ENCODE measurements at regions not wholly inside any gene's neighbourhood (a gene's known extent, or its start where the extent isn't known, plus 50 kb on each side); places are given as distances from the start of the nearest gene placed in this dataset.
"Not testable (repeated sequence)": the region's sequence is repeated elsewhere in the genome, so short reads cannot be mapped to it uniquely, and the experiment has no call there.

DNA sequence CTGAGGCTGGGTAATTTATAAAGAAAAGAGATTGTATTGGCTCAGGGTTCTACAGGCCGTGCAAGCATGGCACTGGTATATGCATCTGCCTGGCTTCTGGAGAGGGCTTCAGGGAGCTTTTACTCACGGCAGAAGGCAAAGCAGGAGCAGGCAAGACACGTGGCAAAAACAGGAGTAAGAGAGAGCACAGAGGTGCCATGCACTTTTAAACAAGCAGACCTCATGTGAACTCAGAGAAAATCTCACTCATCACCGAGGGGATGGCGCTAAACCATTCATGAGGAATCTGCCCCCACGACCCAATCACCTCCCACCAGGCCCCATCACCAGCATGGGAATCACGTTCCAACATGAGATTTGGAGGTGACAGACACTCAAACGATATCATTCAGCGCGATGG, 400.7 kb upstream of the RUNX1 start:
- DNase-seq, result no peak

DNA sequence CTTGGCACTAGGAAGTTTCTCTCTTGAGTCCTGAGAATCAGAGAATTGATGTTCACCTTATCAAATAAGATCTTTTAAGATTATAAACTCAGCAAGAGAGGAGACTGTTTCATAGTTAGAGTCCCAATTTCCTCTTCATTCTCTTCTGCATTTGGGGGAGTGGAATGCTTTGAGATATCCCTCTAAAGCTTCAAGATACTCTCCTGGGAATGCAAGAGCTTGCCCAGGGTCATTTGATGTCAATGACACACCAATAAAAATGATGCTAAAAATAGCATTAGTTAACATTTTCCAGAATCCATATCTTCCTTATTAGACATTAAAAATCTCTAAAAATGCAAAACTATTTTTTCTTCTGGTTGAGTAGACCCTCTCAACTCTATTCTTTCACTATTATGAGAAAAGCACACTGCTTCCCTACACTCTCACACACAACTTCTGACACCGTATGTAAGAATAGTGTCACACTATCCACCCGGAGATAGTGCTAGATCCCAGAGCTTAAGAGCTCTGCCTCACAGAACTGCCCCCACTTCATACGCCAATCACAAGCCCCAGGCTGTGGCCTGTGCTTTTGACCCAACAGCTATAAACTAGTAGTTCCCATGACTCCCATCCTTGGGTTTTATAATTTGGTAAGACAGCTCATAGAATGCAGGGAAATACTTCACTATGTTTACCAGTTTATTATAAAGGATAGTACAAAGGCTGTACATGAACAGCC, 399.9 kb upstream of the RUNX1 start:
- DNase-seq, result no peak

DNA sequence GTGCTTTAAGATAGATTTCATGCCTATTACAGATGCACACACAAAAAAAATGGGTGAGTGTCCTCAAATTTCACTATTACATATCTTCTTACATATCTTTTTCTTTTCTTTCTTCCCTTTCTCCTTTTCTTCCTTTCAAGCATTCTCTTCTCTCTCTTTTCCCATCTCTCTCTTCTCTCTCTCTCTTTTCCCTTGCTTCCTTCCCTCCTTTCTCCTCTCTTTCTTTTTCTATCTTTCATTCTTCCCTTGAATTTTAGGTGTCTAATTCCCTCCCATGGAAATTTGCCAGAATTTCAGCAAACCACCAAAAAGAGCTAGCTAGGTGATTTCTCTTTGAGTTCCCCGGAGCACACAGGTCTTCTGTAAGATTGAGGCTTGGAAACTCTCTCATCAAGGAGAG, 395.3 kb upstream of the RUNX1 start:
- DNase-seq, result no peak

DNA sequence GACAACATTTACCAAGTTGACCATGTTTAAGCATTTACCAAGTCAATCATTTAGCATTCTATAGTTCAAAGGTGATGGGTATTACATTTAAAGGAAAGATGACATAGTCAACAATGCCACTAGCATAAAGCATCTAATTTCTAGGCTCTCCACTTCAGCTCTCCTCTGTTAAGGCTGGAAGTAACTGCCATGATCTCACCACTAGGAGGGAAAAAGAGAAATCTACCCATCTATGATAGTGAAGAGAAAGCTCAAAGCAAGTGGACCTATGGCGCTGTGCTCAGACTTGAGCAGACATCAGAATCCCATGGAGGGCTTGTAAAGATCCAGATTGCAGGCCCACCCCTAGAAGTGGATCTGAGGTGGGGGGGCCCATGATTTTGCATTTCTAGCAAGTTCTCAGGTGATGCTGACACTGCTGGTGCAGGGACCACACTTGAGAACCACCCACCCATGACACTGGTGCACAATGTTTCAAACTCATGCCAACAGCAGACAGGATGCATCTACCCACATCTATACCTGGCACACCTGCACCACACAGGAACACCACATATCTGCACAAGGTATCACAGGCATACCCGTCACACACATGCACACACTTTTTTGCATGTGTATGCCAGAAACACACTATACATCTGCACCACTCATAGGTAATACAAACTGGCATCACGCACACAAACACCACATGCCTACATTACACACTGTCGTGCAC, 392.9 kb upstream of the RUNX1 start:
- DNase-seq, result no peak

DNA sequence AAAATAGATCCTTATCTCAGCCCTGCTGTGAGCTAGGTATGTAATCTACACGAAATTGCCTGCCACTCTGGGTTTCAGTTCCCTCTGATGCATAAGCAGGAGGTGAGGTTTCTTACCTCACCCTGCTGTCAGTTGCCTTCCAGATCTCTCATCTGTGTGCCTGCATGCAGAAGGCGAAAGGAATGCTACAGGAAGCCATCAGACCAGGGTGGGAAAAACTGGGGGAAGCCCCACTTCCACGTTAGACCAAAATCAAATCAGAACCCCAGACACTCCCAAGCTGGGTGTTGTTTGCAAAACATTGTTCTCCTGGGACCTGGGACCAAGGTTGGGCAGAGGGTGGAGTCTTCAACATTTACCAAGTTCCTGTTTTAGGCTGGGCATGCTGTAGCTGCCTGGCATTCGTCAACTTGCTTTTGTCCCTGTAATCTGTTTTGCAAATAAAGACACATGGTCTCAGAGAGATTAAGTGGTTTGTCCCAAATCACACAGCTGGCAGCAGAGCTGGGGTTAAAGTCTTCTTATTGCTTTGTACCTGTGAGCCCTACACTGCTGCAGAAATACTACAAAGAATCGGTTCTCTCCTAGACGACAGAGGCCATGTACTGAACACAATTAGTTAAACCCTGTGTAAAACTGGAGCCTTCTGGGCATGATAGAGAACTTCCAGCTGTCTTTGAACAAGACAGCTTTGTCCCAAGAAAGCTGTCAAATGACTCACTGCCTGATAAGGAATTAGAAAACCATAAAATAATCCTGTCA, 389.7 kb upstream of the RUNX1 start:
- DNase-seq, result no peak

DNA sequence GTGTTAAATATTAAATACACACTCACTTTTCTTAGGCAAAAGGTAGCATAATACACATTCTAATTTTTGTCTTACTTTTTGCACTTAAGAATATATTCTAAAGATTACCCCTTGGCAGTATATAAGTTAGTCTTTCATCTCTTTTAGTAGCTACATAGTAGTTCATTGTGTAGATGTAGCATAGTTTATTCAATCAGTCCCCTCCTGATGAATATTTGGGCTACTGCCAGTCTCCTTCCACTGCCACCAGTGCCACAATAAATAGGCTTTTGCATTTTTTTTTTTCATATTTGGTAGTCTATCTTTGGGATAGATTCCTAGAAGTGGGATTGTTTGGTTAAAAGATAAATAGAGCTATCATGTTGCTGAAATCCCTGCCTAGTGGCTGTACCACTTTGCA, 388.8 kb upstream of the RUNX1 start:
- no peak for DNase-seq

DNA sequence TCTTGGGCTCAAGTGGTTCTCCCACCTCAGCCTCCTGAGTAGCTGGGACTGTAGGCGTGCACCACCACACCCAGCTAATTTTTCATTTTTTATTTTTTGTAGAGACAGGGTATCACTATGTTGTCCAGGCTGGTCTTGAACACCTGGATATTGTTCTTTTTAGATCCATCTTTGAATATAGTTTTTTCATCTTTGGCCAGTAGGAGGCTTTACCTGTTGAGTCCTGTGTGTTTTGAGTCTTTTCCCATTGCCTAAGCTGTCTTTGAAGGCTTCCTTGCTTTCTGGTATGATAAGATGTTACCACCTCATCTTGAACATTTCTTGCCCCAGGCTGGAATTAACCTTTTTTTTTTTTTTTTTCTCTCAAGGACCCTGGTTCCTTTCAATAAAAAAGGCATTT, 387.8 kb upstream of the RUNX1 start:
- DNase-seq, result no peak

DNA sequence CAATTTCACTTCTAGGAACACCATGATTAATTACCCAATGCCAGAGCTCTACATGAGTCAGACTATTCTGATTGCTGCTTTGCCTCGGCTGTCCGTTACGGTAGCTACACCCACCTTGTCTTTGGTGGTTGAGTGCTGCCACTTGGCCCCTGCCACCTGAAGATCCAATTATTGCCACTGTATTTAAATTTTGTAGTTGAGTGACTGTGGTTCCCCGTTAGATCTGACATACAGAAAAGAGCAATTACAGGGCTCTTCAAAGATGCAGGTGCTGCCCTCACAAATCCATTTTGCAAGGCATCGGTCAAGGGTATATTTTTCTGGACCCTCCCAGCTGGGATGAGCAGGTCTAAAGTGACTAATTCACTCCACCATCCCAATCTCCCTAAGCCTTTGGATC, 383.5 kb upstream of the RUNX1 start:
- not testable (repeated sequence) for DNase-seq

DNA sequence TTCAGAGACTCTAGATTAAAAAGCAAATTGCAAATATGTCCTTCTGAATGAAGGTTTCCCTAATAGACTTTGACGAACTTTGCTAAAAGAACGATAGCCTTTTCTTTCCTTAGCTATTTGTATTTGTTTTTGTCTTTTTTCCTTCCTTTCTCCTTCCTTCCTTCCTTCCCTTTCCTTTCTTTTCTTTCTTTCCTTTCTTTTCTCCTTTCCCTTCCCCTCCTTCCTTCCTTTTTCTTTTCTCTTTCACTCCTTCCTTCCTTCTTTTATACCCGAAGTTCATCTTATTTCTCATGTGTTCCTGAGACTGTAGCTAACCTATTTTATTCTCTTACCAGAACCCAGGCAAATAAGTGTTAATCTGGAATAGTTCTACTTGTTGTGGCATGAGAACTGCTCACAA, 381.2 kb upstream of the RUNX1 start:
- no peak for DNase-seq

DNA sequence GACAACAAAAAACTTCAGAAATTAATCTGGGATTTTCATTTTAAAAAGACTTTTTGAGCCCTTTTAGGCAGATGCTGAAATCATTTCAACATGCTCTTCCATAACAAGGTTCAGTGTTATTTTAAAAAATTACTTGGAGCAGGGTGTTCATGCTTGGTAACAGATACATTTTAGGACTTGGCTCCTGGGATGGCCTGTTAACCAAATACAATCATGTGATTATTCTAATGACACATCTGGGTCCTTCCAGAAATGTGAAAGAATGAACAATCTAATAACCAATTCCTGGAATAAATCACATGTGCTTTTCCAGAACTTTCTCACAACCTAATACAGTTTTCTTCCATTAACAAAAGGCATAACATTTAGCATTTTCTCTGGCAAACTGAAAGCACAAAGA, 379.8 kb upstream of the RUNX1 start:
- no peak for DNase-seq

DNA sequence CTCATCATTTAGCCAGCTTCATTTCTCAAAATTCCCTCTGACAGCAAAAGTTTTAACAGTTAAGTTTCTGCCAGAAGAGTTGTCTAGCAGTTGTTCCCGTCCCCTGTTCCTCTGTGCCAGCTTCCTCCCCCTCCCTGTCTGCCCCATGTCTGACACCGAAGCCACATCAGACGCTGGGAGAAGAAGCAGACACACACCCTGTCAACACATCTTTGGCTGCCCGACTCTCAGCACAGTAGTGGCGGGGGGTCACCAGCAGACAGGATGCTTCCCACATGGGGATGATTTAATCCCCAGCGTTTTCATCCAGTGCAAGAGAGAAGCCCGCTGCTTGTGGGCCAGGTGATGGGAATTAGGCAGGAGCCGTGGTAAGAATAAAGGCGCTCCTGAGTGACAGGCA, 379.4 kb upstream of the RUNX1 start:
- DNase-seq, result no peak

DNA sequence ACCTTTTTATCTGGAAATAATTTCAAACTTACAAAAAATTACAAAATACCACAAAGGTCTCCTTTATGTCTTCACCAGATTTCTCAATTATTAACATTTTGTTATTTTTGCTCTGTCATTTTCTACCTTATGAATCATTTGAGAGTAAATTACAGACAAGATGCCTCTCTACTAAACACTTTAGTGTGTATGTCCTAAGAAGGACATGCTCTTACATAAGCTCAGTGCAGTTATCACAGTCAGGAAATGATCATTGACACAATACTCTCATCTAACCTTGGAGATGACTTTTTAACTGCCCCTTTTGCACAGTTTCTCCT, 378.9 kb upstream of the RUNX1 start:
- DNase-seq, result no peak

DNA sequence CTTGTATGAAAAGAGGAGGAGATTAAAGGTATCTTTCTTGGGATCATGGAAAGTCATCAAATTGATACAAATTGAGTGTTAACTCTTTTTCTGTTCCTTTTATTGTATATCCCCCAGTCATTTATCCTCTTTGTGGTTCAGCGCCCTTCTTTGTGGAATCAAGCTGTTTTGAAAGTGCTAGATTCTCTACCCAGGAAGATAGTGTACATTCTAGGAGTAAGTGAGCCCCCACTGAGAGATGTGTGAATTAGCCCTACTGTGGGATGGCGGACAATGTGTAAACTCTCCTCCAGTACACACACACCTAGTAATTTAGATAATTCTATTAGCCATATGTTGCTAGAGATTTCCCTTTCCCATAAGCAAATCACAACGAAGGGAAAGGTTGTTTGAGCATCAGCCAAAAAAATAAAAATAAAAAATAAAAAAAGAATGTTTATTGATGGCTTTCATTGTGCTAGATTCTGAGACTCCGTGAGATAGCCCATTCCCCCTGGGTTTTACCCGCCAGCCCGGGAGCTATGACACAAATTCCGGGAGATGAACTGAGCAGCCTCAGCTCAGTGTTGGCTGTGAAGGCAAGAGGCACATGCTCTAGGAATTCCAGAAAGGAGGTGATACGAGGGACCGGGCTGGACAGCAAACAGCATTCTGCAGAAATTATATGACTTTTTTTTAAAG, 378.4 kb upstream of the RUNX1 start:
- DNase-seq, result no peak

DNA sequence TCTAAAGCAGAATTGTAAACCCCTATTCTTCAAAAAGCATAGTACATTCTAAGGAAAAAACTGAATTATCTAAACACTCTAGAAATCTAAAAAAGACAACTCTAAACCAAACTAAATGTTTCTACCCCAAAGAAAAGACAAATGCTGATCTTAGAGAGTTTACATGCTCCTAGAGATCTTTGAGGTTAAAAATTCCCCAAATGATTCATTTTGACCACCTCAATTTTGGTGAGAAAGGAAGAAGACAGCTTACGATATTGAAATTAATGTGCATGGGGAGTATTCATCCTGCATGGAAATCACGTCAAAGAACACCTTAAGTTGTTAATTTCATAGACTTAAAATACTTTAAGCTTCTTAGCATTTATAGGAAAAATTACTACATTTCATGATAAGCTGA, 377.8 kb upstream of the RUNX1 start:
- no peak for DNase-seq

DNA sequence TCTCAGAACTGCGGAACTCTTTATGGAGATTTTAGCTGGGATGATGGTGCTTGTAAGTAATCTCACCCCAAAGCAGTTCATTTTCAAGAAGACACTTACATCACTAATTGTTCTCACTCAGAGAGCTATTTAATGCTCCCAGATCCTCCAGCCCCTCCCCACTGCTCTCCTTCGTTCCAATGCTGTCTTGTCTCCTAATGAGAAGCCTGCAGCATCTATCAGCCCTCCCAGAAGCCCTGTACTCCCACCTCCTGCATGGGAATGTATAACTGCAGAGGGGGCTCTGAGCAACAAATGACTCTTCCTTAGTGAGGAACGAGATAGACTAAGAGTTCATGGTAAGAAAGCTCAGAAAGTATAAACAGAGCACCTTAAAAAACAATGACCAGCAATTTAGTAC, 377.4 kb upstream of the RUNX1 start:
- no peak for DNase-seq

DNA sequence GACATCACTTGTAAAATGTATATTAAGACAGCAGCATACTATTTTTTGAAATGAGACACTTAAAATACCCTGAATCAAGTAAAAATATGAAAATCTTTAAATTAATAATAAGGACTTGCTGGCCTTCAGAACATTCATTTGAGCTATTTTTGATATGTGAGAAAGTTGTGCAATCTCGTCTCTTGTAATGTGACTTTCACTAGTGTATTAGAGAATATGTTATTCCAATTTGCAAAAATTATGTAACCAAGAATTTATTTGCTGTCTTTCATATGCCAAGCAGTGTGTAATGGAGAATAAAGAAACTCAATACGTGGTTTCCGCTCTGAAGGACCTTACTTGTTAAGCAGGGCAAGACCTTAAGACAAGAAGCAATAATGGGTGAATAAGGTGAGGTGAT, 375.0 kb upstream of the RUNX1 start:
- DNase-seq, result no peak

DNA sequence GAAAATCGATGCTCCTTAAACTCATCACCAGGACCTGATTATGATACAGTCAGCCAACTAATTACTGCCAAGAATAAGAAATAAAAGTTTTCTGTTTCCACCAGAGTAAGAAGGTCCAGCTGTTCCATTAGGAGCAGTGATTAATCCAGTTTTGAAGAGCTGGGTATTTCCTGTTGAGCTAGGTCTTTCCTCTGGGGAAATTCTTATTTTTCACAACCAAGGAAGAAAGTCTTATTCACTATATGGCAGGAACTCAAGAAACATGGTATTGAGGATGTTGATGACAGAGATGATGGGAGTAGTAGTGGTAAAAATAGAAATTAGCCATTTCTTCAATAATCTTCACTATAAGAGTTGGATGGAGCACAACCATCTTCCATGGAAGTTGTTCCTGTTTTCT, 374.6 kb upstream of the RUNX1 start:
- DNase-seq, result no peak

DNA sequence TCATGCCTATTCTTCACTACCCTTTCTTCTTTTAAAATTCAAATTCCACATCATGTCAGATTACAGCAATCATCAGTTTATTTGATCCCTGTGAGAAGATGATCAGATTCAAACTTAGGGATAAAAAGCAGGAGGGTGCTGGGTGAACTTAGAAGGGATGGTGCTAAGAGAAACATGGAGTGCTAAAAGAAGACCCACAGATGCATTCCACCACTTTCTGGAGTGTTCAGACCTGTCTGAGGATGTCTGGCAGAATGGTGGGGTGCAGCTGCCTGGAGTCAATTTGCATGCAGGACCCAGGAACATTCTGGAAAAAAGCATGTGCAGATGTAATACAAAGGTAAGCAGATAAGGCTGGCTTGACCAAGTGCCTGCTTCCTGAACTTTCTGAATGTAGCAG, 372.9 kb upstream of the RUNX1 start:
- no peak for DNase-seq

DNA sequence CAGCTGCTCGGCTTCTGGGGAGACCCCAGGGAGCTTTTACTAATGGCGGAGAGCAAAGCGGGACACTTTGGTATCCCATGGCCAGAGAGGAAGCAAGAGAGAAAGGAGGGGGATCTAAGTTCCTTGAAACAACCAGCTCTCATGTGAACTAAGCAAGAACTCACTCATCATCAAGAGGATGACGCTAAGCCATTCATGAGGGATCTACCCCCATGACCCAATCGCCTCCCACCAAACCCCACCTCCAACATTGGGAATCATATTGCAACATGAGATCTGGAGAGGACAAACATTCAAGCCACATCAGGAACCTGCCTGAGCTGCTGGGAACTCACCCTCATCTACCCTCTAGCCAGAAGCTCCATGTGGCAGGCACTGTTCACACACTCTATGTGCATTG, 372.1 kb upstream of the RUNX1 start:
- DNase-seq, result no peak

DNA sequence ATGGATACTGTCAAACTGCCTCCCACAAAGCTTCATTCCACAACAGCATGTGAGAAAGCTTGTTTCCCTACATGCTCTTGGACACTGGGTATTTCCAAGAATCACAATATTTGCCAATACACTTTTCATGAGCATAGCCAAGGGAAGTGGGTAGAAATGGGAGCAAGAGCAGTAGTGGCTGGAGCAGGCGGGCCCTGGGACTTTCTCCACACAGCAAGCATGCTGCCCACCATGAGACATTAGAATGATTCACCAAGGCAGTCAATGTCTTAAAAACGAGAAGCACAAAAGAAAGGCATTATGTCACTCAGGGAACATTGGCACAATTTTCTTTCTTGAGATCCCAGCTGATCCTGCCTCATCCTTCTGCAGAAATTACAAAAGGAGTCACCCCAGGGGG, 371.6 kb upstream of the RUNX1 start:
- DNase-seq, result no peak

DNA sequence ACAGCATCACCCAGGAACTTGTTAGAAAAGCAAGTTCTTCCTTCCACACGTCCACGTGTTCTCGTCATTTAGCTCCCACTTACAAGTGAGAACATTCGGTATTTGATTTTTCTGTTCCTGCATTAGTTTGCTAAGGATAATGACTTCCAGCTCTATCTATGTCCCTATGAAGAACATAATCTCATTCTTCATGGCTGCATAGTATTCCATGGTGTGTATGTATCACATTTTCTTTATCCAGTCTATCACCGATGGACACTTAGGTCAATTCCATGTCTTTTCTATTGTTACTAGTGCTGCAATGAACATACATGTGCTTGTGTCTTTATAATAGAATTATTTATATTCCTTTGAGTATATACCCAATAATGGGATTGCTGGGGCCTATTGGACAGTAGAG, 368.7 kb upstream of the RUNX1 start:
- DNase-seq, result no peak

DNA sequence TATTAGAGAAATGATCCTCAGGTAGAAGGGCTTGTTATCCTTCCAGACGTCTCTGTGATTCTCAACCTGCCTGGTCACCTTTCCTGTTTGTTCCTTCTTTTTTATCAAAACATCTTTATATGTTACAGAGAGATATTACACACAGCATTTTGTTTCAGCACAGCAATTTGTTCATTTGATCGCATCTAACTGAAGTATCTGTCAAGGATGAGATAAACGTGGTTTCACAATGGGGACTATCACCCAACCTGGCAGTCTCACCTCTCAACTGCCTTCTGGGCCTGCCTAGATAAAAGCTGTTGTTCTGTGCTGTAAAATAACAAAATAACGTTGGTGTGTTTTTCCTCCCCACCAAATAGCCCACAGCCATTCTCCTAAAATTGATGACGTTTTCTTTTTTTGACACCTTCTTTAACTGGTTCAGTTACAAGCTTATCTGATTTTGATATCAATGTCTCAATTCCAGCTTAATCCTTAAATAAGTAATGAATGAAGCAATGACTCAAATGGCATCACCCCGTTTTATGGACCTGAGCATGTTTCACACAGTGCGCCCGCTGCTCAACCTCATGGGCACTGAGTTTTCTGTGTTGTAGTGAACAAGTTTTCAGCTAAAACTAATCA, 367.9 kb upstream of the RUNX1 start:
- DNase-seq, result no peak

DNA sequence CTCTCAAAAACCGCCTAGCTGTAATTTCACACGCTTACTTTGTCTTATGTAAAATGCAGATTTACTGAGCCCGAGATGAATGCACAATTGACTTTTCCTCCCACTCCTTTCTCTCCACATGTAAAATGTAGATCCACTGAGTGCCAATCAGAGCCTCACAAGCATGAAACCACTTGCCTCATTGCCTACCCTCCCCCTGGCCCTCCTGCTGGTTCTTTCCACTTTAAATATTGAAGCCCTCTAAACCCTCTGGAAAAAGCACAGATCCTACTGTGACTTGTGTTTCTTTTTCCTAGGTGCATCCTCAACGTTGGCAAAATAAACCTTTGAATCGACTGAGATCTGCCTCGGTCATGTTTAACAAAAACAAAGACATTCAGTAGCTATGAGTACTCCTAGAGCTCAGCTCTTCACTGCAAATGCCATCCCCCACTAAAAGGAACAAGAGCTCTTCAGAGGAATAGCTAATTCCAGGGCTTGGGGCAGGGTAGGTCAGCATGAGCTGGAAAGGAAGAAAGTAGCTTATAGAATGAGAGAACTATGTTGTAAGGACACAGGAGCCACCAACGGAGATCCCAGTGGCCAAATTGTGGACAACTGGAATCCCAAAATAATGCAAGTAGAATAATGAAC, 365.5 kb upstream of the RUNX1 start:
- no peak for DNase-seq

All from COR-L47 (cell line).